Vagina (tissue), 2 donors: ENCODE measurements at regions not wholly inside any gene's neighbourhood (a gene's known extent, or its start where the extent isn't known, plus 50 kb on each side); places are given as distances from the start of the nearest gene placed in this dataset.

Source experiments
- DNase-seq, 2 donors: peaks; one replicate each; pipeline ENCODE4 v3.0.0-alpha.2; 2017; ENCODE audit errors: extremely low spot score in 2 of 2
- H3K27ac ChIP-seq: fragments of 200-600 bp; sonication (generic); one replicate; pipeline ENCODE4 v1.5.1; 2019
- H3K27me3 ChIP-seq: fragments of 200-600 bp; sonication (generic); one replicate; pipeline ENCODE4 v1.5.1; 2019
- H3K36me3 ChIP-seq, 2 donors: fragments of 200-600 bp; sonication (generic); one replicate each; pipeline ENCODE4 v1.5.1; 2017 to 2019
- H3K4me1 ChIP-seq: fragments of 200-600 bp; sonication (generic); one replicate; pipeline ENCODE4 v1.5.1; 2019
- H3K4me3 ChIP-seq, 2 donors: fragments of 200-600 bp; sonication (generic); 1 replicate in 1 of 2; 2 replicates in 1 of 2; pipeline ENCODE4 v1.5.1; 2016 to 2019
- H3K9me3 ChIP-seq: fragments of 200-600 bp; sonication (generic); one replicate; pipeline ENCODE4 v1.5.1; 2019
- POLR2A ChIP-seq, 2 donors: fragments of 450-650 bp; IDR thresholded peaks; one replicate each; pipeline ENCODE4 v1.6.1; 2017; ENCODE audit warnings: antibody characterized with exemption in 2 of 2, mild to moderate bottlenecking in 2 of 2, moderate library complexity in 2 of 2
- POLR2AphosphoS5 ChIP-seq, 2 donors: sonication (generic); formaldehyde crosslinking; IDR thresholded peaks; one replicate each; pipeline ENCODE4 v1.9.0; 2017; ENCODE audit warnings: antibody characterized with exemption in 2 of 2, mild to moderate bottlenecking in 2 of 2, low read depth in 1 of 2; ENCODE audit not compliant: insufficient read depth in 1 of 2
- intact Hi-C: fragments of 100-400 bp; cut with DNase I; formaldehyde crosslinking; loops from one replicate; pipeline ENCODE4 v1.15.1; 2023
- TF ChIP-seq, protein P1 (sequence below), 3 experiments: fragments of 450-650 bp in 2 of 3; fragments of 200-600 bp in 1 of 3; sonication (generic) in 1 of 3; IDR thresholded peaks; one replicate each; pipeline ENCODE4 v1.5.1; 2017 to 2019; ENCODE audit warnings: antibody characterized with exemption in 3 of 3, mild to moderate bottlenecking in 2 of 3, moderate library complexity in 2 of 3

DNA sequence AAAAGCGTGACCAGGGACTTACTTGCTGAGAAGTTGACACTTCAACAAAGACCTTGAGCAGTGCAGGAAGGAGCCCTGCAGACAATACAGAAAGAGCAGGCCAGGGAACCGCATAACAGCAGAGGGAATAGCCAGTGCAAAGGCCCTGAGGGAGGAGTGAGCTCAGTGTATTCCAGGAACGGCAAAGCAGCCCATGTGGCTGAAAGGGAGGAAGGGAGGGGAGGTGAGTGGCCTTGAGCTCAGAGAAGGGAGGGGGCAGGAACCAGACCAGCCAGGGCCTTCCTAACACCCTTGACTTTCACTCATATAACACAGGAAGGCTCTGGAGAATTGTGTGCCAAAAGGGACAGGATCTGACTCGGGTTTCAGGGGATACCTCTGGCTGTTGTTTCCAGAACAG lies 112.2 kb downstream of the BCOR start:
- Histone ChIP-seq H3K4me1 (no peaks in the 10 kb centered on the region), H3K36me3 (no peaks in the 10 kb centered on the region), H3K9me3 (no peaks in the 10 kb centered on the region), H3K27me3 (no peaks in the 10 kb centered on the region), H3K4me3 (no peak overlapping the region), H3K27ac (no peak overlapping the region)
- TF ChIP-seq, protein P1, sequence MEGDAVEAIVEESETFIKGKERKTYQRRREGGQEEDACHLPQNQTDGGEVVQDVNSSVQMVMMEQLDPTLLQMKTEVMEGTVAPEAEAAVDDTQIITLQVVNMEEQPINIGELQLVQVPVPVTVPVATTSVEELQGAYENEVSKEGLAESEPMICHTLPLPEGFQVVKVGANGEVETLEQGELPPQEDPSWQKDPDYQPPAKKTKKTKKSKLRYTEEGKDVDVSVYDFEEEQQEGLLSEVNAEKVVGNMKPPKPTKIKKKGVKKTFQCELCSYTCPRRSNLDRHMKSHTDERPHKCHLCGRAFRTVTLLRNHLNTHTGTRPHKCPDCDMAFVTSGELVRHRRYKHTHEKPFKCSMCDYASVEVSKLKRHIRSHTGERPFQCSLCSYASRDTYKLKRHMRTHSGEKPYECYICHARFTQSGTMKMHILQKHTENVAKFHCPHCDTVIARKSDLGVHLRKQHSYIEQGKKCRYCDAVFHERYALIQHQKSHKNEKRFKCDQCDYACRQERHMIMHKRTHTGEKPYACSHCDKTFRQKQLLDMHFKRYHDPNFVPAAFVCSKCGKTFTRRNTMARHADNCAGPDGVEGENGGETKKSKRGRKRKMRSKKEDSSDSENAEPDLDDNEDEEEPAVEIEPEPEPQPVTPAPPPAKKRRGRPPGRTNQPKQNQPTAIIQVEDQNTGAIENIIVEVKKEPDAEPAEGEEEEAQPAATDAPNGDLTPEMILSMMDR (IDR thresholded peaks at IDR 0.05) = no peak
- TF ChIP-seq POLR2A (IDR thresholded peaks at IDR 0.05) (no peak), POLR2AphosphoS5 (IDR thresholded peaks at IDR 0.05; ENCODE audit: insufficient read depth in 1 of 2, low read depth in 1 of 2) (no peak)
- no peak for DNase-seq
- intact Hi-C loops = no loop called here

DNA sequence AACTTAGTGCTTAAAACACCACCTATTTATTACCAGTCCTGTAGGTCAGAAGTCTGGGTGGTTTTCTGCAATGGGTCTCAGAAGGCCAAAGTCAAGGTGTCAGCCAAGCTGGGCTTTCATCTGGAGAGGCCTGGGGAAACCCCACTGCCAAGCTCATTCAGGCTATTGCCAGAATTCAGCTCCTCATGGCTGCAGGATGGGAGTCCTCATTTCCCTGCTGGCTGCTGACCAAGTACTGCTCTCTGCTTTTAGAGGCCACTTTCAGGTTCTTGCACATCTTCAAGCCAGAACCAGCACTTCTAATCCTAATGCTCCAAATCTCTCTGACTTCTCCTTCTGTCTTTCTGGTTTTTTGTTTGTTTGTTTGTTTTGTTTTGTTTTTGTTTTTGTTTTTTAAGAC lies 109.3 kb downstream of the BCOR start:
- no peak for DNase-seq
- no peak overlapping the region for H3K4me3 ChIP-seq
- no peak for TF ChIP-seq POLR2A (IDR thresholded peaks at IDR 0.05)
- TF ChIP-seq, protein P1 (IDR thresholded peaks at IDR 0.05) = no peak
- intact Hi-C loops = no loop called here
- no peaks in the 10 kb centered on the region for H3K4me1 ChIP-seq
- no peak overlapping the region for H3K27ac ChIP-seq
- H3K27me3 ChIP-seq = no peaks in the 10 kb centered on the region
- no peaks in the 10 kb centered on the region for H3K9me3 ChIP-seq
- no peaks in the 10 kb centered on the region for H3K36me3 ChIP-seq

DNA sequence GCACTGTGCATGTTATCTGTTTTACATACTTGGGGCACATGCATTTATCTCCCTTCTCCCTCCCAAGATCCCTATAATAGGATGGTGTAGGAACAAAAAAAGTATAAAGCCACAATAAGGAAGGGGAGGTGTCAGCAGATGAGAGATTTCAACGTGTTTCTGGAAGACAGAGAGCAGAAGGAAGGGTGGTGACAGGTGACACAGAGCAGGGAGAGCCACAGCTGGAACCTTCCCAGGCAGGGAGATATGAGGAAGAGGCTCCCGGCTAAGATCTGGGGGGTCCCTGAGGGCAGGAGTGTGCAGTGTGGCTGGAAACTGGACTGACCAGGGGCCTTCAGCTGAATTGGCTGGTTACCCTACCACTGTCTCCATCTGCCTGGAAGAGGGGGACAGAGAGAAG lies 107.4 kb downstream of the BCOR start:
- Histone ChIP-seq H3K4me3 (no peak overlapping the region), H3K36me3 (no peaks in the 10 kb centered on the region), H3K27me3 (no peaks in the 10 kb centered on the region), H3K27ac (no peak overlapping the region), H3K4me1 (no peaks in the 10 kb centered on the region), H3K9me3 (no peaks in the 10 kb centered on the region)
- intact Hi-C loops = no loop called here
- TF ChIP-seq POLR2A (IDR thresholded peaks at IDR 0.05) (no peak), POLR2AphosphoS5 (IDR thresholded peaks at IDR 0.05; ENCODE audit: insufficient read depth in 1 of 2, low read depth in 1 of 2) (no peak)
- TF ChIP-seq, protein P1 (IDR thresholded peaks at IDR 0.05) = no peak
- no peak for DNase-seq

DNA sequence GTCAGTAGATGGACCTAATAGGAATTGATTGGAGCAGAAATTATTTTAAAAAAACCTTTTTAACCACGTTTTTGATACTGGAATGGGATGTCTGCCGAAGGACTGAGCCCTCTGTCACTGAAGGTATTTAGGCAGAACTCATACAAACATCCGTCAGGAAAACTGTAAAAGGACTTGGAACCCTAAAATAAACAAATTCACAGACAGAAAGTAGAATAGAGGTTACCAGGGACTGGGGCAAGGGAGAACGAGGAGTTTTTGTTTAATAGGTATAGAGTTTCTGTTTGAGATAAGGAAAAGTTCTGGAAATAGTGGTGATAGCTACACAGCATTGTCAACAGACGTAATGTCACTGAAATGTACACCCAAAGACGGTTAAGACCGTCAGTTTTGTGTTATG lies 105.5 kb downstream of the BCOR start:
- DNase-seq = no peak
- Histone ChIP-seq H3K4me1 (no peaks in the 10 kb centered on the region), H3K36me3 (no peaks in the 10 kb centered on the region), H3K4me3 (no peak overlapping the region), H3K9me3 (no peaks in the 10 kb centered on the region), H3K27me3 (no peaks in the 10 kb centered on the region), H3K27ac (no peak overlapping the region)
- intact Hi-C loops = no loop called here
- TF ChIP-seq POLR2A (IDR thresholded peaks at IDR 0.05) = no peak
- TF ChIP-seq, protein P1 (IDR thresholded peaks at IDR 0.05) = no peak
- TF ChIP-seq POLR2AphosphoS5 (IDR thresholded peaks at IDR 0.05; ENCODE audit: insufficient read depth in 1 of 2, low read depth in 1 of 2) = no peak

DNA sequence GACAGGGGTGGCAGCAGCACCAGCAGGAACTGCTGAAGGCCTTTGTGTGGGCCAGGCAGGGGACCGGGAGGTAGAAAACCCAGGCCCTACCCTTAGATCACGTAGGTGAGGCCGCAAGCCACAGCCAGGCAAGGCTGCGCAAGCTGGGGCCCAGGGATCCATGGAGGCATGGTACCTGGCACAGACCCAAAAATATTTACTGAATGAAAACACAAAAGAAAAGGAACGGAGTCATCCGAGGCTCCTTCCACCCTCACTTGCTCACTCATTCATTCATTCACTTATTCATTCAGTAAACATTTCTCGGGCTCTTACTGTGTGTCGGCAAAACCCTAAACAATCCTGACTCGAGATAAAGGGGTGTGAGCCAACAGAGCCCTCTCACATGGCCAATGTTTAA lies 102.3 kb downstream of the BCOR start:
- intact Hi-C loops = no loop called here
- TF ChIP-seq, protein P1 (IDR thresholded peaks at IDR 0.05) = no peak
- no peak for TF ChIP-seq POLR2A (IDR thresholded peaks at IDR 0.05)
- TF ChIP-seq POLR2AphosphoS5 (IDR thresholded peaks at IDR 0.05; ENCODE audit: insufficient read depth in 1 of 2, low read depth in 1 of 2) = no peak
- Histone ChIP-seq H3K4me3 (no peak overlapping the region), H3K27ac (no peak overlapping the region), H3K27me3 (no peaks in the 10 kb centered on the region), H3K9me3 (no peaks in the 10 kb centered on the region), H3K4me1 (no peaks in the 10 kb centered on the region), H3K36me3 (no peaks in the 10 kb centered on the region)
- no peak for DNase-seq
